ENCODE measurements at regions not wholly inside any gene's neighbourhood (a gene's known extent, or its start where the extent isn't known, plus 50 kb on each side); places are given as distances from the start of the nearest gene placed in this dataset.

DNA sequence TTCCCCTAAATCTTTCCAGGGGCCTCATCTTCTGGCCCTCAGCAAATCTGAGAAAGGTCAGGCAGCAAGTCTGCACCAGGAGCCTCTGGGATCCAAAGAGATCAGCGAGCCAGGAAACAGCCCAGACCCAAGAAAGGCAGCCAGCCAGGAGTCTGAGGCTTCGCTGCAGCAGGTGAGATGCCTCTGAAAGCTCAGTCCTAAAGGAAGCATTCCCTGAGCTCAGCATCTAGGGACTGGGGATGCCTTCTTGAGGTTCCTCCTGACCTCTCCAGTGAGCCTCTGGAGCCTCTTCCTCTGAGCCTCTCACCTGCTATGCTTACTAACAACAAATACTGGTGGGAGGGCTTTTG is 118.8 kb upstream of the MAFB start:
- H3K27ac ChIP-seq (ENCODE audit: low read length), result no peak overlapping the region
- H3K27me3 ChIP-seq (ENCODE audit: low read length), result peaks cover 76% of the 10 kb centered on the region
- H2AFZ ChIP-seq (ENCODE audit: low read length), result no peak overlapping the region
- no peak overlapping the region for H3K9ac ChIP-seq (ENCODE audit: low read length)
- no peaks in the 10 kb centered on the region for H3K4me1 ChIP-seq (ENCODE audit: insufficient read depth, low read length)
- no peaks in the 10 kb centered on the region for H3K9me3 ChIP-seq (ENCODE audit: low read length)
- TF ChIP-seq EZH2phosphoT487 (IDR thresholded peaks at IDR 0.05; ENCODE audit: borderline replicate concordance, low read length) (no peak), EZH2 (IDR thresholded peaks at IDR 0.05; ENCODE audit: low read length, unreplicated experiment) (no peak)
- TF ChIP-seq, protein P1, sequence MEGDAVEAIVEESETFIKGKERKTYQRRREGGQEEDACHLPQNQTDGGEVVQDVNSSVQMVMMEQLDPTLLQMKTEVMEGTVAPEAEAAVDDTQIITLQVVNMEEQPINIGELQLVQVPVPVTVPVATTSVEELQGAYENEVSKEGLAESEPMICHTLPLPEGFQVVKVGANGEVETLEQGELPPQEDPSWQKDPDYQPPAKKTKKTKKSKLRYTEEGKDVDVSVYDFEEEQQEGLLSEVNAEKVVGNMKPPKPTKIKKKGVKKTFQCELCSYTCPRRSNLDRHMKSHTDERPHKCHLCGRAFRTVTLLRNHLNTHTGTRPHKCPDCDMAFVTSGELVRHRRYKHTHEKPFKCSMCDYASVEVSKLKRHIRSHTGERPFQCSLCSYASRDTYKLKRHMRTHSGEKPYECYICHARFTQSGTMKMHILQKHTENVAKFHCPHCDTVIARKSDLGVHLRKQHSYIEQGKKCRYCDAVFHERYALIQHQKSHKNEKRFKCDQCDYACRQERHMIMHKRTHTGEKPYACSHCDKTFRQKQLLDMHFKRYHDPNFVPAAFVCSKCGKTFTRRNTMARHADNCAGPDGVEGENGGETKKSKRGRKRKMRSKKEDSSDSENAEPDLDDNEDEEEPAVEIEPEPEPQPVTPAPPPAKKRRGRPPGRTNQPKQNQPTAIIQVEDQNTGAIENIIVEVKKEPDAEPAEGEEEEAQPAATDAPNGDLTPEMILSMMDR (conservative IDR thresholded peaks at IDR 0.05; ENCODE audit: low read depth, low read length), result no peak
- DNase-seq (no peak), ATAC-seq (no peak)
- H3K4me2 ChIP-seq (ENCODE audit: low read length), result no peak overlapping the region
- intact Hi-C loops (cut with micrococcal nuclease), result no loop called here
- no peaks in the 10 kb centered on the region for H3K79me2 ChIP-seq (ENCODE audit: low read length)
- H3F3A ChIP-seq (ENCODE audit: low read length, unreplicated experiment), result no peaks in the 10 kb centered on the region
- no peaks in the 10 kb centered on the region for H4K20me1 ChIP-seq (ENCODE audit: low read length)
- POLR2A ChIA-PET (ENCODE audit: unreplicated experiment), result no interaction called here
- no peaks in the 10 kb centered on the region for H3K36me3 ChIP-seq (ENCODE audit: low read depth, low read length)
- BruUV-seq (replicated peaks), result no TSS peak
- H3K9me2 ChIP-seq (replicated peaks; ENCODE audit: low read length), result no peaks in the 10 kb centered on the region
- CTCF ChIA-PET, result no interaction called here
- no peak overlapping the region for H3K4me3 ChIP-seq (ENCODE audit: low read length)

DNA sequence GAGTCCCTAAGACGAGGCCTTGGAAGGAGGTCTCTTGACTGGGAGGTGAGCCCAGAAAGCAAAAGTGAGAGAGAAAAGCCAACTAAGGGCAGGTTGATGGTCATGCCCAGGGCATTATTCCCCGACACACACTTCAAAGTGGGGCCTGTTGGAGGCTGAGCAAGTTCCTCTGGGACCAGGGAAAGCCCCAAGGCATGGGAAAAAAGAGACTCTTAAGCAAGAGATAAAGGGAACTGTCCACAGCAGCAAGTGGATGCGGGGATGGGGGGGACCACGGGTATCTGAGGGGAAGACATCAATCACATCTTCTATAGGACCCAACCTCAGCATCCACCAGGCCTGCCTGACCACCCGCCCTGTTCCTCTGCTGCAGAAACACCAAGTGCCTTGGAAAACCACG is 119.9 kb upstream of the MAFB start:
- no peaks in the 10 kb centered on the region for H3K79me2 ChIP-seq (ENCODE audit: low read length)
- intact Hi-C loops (cut with micrococcal nuclease), result no loop called here
- TF ChIP-seq EZH2 (IDR thresholded peaks at IDR 0.05; ENCODE audit: low read length, unreplicated experiment), result no peak
- TF ChIP-seq, protein P1 (conservative IDR thresholded peaks at IDR 0.05; ENCODE audit: low read depth, low read length), result no peak
- TF ChIP-seq EZH2phosphoT487 (IDR thresholded peaks at IDR 0.05; ENCODE audit: borderline replicate concordance, low read length), result no peak

DNA sequence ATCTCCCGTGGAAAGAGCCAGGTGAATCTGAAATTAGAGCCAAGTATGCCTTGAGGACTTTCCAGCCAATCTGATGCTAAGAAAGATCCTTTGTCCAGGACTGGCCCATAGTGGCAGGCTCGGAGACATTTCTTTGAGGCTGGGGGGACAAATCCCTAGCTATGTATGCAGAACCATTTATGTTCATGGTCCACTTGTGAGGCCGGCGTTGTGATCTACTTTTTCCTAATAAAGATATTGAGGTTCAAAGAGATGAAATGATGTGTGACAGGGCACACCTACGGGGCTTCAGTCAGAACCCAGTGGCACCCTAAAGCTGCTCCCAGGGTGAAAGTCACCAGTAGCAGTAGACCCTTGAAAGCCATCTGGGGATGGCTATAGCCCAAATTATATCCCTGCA is 120.3 kb upstream of the MAFB start:
- BruUV-seq (replicated peaks), result no TSS peak
- DNase-seq, result no peak
- intact Hi-C loops (cut with micrococcal nuclease), result no loop called here
- Histone ChIP-seq H3K9me3 (ENCODE audit: low read length) (no peaks in the 10 kb centered on the region), H3K36me3 (ENCODE audit: low read depth, low read length) (no peaks in the 10 kb centered on the region), H4K20me1 (ENCODE audit: low read length) (no peaks in the 10 kb centered on the region), H3K79me2 (ENCODE audit: low read length) (no peaks in the 10 kb centered on the region), H3K4me2 (ENCODE audit: low read length) (no peak overlapping the region), H3K9me2 (replicated peaks; ENCODE audit: low read length) (no peaks in the 10 kb centered on the region), H3K9ac (ENCODE audit: low read length) (no peak overlapping the region), H3K4me3 (ENCODE audit: low read length) (no peak overlapping the region), H2AFZ (ENCODE audit: low read length) (no peak overlapping the region), H3K4me1 (ENCODE audit: insufficient read depth, low read length) (no peaks in the 10 kb centered on the region), H3F3A (ENCODE audit: low read length, unreplicated experiment) (no peaks in the 10 kb centered on the region), H3K27ac (ENCODE audit: low read length) (no peak overlapping the region), H3K27me3 (ENCODE audit: low read length) (peaks cover 63% of the 10 kb centered on the region)
- ChIA-PET POLR2A (ENCODE audit: unreplicated experiment) (no interaction called here), CTCF (no interaction called here)
- ATAC-seq, result no peak
- TF ChIP-seq EZH2phosphoT487 (IDR thresholded peaks at IDR 0.05; ENCODE audit: borderline replicate concordance, low read length), result no peak
- no peak for TF ChIP-seq EZH2 (IDR thresholded peaks at IDR 0.05; ENCODE audit: low read length, unreplicated experiment)
- TF ChIP-seq, protein P1 (conservative IDR thresholded peaks at IDR 0.05; ENCODE audit: low read depth, low read length), result no peak

More for the DNA sequence above, 119.9 kb upstream of the MAFB start:
- H3F3A ChIP-seq (ENCODE audit: low read length, unreplicated experiment), result no peaks in the 10 kb centered on the region
- no peaks in the 10 kb centered on the region for H3K9me2 ChIP-seq (replicated peaks; ENCODE audit: low read length)
- H4K20me1 ChIP-seq (ENCODE audit: low read length), result no peaks in the 10 kb centered on the region
- H3K9me3 ChIP-seq (ENCODE audit: low read length), result no peaks in the 10 kb centered on the region
- no peak overlapping the region for H2AFZ ChIP-seq (ENCODE audit: low read length)
- no peak overlapping the region for H3K9ac ChIP-seq (ENCODE audit: low read length)
- no TSS peak for BruUV-seq (replicated peaks)
- no peaks in the 10 kb centered on the region for H3K4me1 ChIP-seq (ENCODE audit: insufficient read depth, low read length)
- H3K27ac ChIP-seq (ENCODE audit: low read length), result no peak overlapping the region
- H3K4me3 ChIP-seq (ENCODE audit: low read length), result no peak overlapping the region
- CTCF ChIA-PET, result no interaction called here
- POLR2A ChIA-PET (ENCODE audit: unreplicated experiment), result no interaction called here
- DNase-seq (no peak), ATAC-seq (no peak)
- no peak overlapping the region for H3K4me2 ChIP-seq (ENCODE audit: low read length)
- no peaks in the 10 kb centered on the region for H3K36me3 ChIP-seq (ENCODE audit: low read depth, low read length)
- peaks cover 68% of the 10 kb centered on the region for H3K27me3 ChIP-seq (ENCODE audit: low read length)
